ENCODE measurements at regions not wholly inside any gene's neighbourhood (a gene's known extent, or its start where the extent isn't known, plus 50 kb on each side); places are given as distances from the start of the nearest gene placed in this dataset.
"Not testable (repeated sequence)": the region's sequence is repeated elsewhere in the genome, so short reads cannot be mapped to it uniquely, and the experiment has no call there.

DNA sequence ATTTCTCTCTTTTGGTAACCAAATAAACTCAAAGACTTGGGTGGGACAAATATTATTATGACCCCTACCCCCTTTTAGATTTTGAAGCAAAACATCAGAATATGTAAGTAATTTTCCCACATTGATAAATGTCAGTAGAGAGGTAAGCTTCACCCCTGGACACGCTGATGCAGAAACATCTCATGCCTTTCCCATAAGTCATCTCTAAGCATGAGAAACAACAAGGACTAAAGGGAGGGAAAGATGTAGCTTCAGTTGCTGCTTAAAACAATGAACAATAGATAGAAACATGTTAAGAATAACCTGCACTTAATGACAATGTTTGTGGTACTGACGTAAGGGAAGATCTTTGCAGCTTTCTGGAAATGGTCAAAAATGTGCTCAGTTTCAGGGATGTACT lies 56.3 kb upstream of the SLC8A3 start:
- Histone ChIP-seq H3K9me3 (ENCODE audit: severe bottlenecking) (no peaks in the 10 kb centered on the region), H3K4me1 (ENCODE audit: insufficient read depth, poor library complexity, severe bottlenecking) (no peaks in the 10 kb centered on the region), H3K36me3 (ENCODE audit: low read depth) (no peaks in the 10 kb centered on the region), H3K4me3 (ENCODE audit: severe bottlenecking) (no peak overlapping the region), H3K27me3 (ENCODE audit: insufficient read depth, poor library complexity, severe bottlenecking) (peaks cover 54% of the 10 kb centered on the region), H3K27ac (ENCODE audit: poor library complexity, severe bottlenecking) (no peak overlapping the region)
- TF ChIP-seq, protein P1, sequence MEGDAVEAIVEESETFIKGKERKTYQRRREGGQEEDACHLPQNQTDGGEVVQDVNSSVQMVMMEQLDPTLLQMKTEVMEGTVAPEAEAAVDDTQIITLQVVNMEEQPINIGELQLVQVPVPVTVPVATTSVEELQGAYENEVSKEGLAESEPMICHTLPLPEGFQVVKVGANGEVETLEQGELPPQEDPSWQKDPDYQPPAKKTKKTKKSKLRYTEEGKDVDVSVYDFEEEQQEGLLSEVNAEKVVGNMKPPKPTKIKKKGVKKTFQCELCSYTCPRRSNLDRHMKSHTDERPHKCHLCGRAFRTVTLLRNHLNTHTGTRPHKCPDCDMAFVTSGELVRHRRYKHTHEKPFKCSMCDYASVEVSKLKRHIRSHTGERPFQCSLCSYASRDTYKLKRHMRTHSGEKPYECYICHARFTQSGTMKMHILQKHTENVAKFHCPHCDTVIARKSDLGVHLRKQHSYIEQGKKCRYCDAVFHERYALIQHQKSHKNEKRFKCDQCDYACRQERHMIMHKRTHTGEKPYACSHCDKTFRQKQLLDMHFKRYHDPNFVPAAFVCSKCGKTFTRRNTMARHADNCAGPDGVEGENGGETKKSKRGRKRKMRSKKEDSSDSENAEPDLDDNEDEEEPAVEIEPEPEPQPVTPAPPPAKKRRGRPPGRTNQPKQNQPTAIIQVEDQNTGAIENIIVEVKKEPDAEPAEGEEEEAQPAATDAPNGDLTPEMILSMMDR (IDR thresholded peaks at IDR 0.05; ENCODE audit: poor library complexity, severe bottlenecking) = no peak
- DNase-seq (ENCODE audit: low spot score) (no peak), ATAC-seq (ENCODE audit: low read depth) (no peak)

DNA sequence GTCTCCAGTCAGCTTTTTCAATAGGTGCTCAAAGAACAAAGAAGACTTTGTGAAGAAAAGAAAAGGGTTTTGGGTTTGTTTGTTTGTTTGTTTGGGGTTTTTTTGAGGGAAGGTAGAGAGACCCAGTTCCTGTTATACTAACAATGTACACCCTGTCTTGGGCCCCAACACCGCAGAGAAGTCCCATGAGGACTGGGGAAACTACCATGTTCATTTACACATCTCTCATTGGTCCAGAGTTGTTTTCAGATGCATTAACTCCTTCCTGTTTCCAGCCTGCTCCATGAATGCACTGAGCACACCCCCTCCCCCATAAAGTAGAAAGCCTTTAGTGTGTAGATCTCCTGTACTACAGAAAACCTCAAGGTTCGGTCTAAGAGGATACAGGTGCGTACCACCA lies 51.1 kb upstream of the SLC8A3 start:
- TF ChIP-seq, protein P1 (IDR thresholded peaks at IDR 0.05; ENCODE audit: poor library complexity, severe bottlenecking) = no peak
- no peak overlapping the region for H3K27ac ChIP-seq (ENCODE audit: poor library complexity, severe bottlenecking)
- no peaks in the 10 kb centered on the region for H3K9me3 ChIP-seq (ENCODE audit: severe bottlenecking)
- no peaks in the 10 kb centered on the region for H3K4me1 ChIP-seq (ENCODE audit: insufficient read depth, poor library complexity, severe bottlenecking)
- peaks cover 52% of the 10 kb centered on the region for H3K27me3 ChIP-seq (ENCODE audit: insufficient read depth, poor library complexity, severe bottlenecking)
- ATAC-seq (ENCODE audit: low read depth) (no peak), DNase-seq (ENCODE audit: low spot score) (no peak)
- no peaks in the 10 kb centered on the region for H3K36me3 ChIP-seq (ENCODE audit: low read depth)
- H3K4me3 ChIP-seq (ENCODE audit: severe bottlenecking) = no peak overlapping the region

DNA sequence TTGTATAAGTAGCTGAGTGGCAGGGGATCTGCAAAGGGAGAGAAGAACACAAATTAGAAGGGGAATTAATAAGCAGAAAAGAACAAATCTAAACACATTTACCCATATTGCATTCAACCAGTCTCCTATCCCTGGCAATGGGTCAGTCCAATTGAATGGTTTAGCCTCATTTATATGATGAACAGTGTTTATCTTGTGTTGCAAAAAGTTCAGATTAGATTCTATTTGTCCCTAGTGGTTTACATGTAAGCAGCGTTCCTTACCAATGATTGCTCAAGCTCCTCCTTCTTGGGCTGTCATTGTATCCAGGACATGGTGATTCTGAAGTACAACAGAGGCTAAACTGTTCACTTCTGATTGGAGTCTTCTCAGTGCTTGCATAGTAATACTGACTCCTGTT lies 49.9 kb upstream of the SLC8A3 start:
- not testable (repeated sequence) for H3K4me1 ChIP-seq (ENCODE audit: insufficient read depth, poor library complexity, severe bottlenecking); H3K4me3 ChIP-seq (ENCODE audit: severe bottlenecking); H3K9me3 ChIP-seq (ENCODE audit: severe bottlenecking); H3K27ac ChIP-seq (ENCODE audit: poor library complexity, severe bottlenecking); H3K36me3 ChIP-seq (ENCODE audit: low read depth); DNase-seq (ENCODE audit: low spot score); ATAC-seq (ENCODE audit: low read depth)
- peaks cover 53% of the 10 kb centered on the region for H3K27me3 ChIP-seq (ENCODE audit: insufficient read depth, poor library complexity, severe bottlenecking)
